Cardiac septum (tissue), 1 donor: ENCODE measurements at regions not wholly inside any gene's neighbourhood (a gene's known extent, or its start where the extent isn't known, plus 50 kb on each side); places are given as distances from the start of the nearest gene placed in this dataset.
"Not testable (repeated sequence)": the region's sequence is repeated elsewhere in the genome, so short reads cannot be mapped to it uniquely, and the experiment has no call there.

Source experiments
- DNase-seq: peaks from one replicate; pipeline ENCODE4 v3.0.0-alpha.2; 2020; ENCODE audit warnings: low spot score
- intact Hi-C: fragments of 100-400 bp; cut with DNase I; formaldehyde crosslinking; loops from one replicate; pipeline ENCODE4 v1.14.0; 2022
- donor health status: DM: no; HTN: no; CAD: no.

DNA sequence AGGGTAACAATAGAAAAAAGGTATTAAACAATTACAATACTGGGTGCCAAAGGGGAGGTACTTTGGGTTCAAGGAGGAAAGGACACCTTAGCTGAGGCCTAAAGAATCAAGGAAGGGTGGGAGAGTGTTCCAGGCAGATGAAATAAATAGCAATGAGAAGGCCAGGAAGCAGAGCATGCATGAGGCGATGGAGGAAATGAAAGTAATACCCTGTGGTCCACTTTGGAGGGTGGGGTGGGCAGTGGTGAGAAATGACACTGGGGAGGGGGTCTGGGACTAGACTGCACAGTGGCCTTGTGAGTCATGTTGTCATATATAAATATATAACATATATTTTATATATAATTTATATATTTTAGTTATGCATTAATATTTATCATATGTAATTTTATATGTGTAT is 55.9 kb downstream of the BHLHE40 start:
- no peak for DNase-seq
- intact Hi-C loops, result no loop called here

DNA sequence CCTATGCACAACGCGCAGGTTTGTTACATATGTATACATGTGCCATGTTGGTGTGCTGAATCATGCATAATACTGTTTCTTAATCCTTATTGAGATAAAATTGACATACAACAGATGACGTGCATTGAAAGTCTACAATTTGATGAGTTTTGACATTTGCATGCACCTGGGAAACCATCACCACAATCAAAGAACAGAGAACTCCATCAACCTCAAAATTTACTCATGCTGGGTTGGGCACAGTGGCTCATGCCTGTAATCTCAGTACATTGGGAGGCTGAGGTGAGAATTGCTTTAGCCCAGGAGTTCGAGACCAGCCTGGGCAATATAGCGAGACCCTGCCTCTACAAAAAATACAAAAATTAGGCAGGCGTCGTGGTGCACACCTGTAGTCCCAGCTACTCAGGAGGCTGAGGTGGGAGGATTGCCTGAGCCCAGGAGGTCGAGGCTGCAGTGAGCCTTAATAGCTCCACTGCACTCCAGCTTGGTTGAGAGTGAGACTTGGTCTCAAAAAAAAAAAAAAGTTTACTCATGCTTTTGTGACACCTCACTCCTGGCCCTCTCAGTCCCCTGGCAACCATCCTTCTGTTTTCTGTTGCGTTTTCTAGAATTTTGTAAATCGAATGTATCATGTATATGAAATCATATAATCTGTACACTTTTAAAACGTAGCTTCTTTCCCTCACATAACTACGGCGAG is 56.6 kb downstream of the BHLHE40 start:
- no peak for DNase-seq
- intact Hi-C loops, result no loop called here

- intact Hi-C loops, result no loop called here
- no peak for DNase-seq
These were observed 57.1 kb downstream of the BHLHE40 start for GRCh38 chr3:5036392-5036766.

- intact Hi-C loops, result no loop called here
- DNase-seq, result no peak
These were observed 57.6 kb downstream of the BHLHE40 start for GRCh38 chr3:5036858-5037257.

DNA sequence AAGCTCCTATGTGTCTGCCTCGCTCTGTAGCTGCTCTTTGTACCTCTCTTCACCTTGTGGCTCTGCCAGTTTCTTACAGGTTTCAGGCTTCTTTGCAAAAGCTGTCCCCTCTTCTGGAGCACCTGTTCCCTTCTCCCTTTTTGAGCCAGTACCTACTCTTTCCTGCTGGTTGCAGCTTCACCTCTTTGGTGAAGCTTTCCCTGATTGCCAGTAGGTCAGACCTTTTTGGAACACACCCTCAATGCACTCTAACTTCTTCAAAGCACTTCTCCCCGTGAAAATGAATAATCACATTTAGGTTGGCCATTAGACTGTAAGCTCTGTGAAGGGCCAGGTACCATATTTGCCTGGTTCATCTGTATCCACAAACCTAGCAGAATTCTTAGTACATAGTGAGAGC is 60.3 kb downstream of the BHLHE40 start:
- intact Hi-C loops, result no loop called here
- DNase-seq, result no peak

GRCh38 chr3:5041315-5041714 is 62.1 kb downstream of the BHLHE40 start:
- no peak for DNase-seq
- intact Hi-C loops, result no loop called here

- no peak for DNase-seq
- intact Hi-C loops, result no loop called here
These were observed 66.7 kb downstream of the BHLHE40 start for GRCh38 chr3:5045961-5046360.

DNA sequence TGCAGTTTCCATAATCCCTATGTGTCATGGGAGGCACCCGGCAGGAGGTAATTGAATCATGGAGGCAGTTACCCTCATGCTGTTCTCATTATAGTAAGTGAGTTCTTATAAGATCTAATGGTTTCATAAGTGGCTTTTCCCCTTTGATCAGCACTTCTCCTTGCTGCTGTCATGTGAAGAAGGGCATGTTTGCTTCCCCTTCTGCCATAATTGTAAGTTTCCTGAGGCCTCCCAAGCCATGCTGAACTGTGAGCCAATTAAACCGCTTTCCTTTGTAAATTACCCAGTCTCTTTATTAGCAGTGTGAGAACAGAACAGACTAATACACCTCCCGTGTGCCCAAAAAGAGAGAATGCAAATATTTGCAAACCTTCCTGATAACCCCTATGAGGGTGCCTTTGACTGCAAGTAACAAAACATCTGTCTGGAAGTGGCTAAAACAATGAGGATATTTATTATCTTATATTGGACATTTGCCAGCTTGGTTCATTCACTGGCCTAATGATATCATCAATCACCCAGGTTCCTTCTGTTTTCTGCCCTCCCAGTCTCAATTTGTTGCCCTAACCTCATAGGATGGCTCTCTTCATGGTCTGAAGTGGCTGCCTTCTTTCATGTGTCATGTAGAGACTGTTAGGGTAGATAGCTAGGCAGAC is 68.7 kb downstream of the BHLHE40 start:
- intact Hi-C loops, result no loop called here
- no peak for DNase-seq

DNA sequence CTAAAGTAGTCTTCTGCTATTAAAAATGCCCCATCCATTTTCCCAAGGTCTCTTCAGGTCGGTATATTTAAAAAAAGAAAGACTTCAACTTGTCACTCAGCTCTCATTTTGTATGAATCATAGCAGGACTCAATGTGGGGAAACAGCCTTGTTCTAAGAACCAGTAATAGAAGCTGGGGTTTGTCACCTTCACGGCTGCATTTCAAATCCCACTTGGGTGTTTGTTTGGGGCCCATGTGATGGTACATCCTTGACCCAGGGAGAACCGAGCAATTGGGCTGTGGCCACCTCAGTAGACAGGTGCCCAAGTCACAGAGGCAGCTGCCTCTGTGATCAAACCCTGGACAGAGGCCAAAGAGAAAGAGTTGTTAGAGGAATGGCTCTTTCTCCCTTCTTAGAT is 70.3 kb upstream of the ARL8B start:
- intact Hi-C loops, result no loop called here
- DNase-seq, result no peak

DNA sequence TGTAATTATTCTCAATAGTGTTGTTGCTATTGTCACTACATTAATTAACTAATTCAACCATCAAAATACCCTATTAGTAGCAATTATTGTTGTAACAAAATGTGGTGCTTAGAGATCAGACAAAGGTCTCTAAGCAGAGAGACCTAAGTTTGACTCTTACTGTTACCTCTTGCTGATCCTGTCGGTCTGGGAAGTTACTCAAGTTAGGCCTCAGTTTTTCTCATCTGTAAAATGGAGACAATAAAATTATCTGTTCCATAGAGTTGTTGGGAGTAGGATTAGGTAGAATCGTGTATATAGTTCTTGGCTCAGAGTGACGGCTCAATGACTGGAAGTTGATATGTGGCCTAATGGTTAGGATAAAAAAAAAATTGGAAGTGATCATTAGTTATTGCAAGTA is 69.8 kb upstream of the ARL8B start:
- DNase-seq, result no peak
- intact Hi-C loops, result no loop called here

GRCh38 chr3:5053021-5053831 is 68.9 kb upstream of the ARL8B start:
- no peak for DNase-seq
- intact Hi-C loops, result no loop called here

GRCh38 chr3:5054098-5054497 is 68.0 kb upstream of the ARL8B start:
- DNase-seq, result no peak
- intact Hi-C loops, result no loop called here

DNA sequence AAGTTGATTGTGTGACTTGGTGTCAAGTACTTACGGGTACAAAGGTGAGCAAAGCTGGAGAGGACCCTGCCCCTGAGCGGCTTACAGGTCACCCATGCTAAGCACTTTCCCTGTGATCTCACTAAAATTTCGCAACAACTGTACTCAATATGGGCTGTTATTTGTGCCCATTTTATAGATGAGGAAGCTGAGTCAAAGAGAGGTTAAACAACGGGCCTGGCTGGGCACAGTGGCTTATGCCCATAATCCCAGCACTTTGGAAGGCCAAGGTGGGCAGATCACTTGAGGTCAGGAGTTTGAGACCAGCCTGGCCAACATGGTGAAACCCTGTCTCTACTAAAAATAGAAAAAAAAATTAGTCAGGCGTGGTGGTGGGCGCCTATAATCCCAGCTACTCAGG is 67.5 kb upstream of the ARL8B start:
- intact Hi-C loops, DNase-seq: not testable (repeated sequence)

- intact Hi-C loops, result loop anchor here (2.0 to 5.0 kb wide), 4 partner anchors 79 to 399 kb away; no protein-coding TSS in a partner anchor
- DNase-seq, result no peak
These were observed 66.6 kb upstream of the ARL8B start for GRCh38 chr3:5055357-5056110.

DNA sequence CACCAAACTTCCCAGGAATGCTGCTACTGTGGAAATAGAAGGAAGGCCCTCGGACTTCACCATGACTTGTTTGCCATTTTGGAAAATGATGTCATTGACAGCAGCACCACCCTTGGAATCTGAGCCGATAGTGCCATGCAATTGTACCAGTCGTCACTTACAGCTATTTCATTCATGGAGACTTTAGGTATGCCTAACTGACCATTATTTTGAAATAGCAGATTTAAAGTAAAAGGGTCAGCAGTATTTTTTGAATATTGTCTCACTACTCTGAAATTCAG is 66.0 kb upstream of the ARL8B start:
- no peak for DNase-seq
- intact Hi-C loops, result loop anchor here (2.0 to 5.0 kb wide), 4 partner anchors 79 to 399 kb away; no protein-coding TSS in a partner anchor

GRCh38 chr3:5057272-5057671 is 64.8 kb upstream of the ARL8B start:
- intact Hi-C loops, result loop anchor here (1.0 to 5.0 kb wide), 5 partner anchors 80 to 400 kb away; no protein-coding TSS in a partner anchor
- DNase-seq, result no peak

DNA sequence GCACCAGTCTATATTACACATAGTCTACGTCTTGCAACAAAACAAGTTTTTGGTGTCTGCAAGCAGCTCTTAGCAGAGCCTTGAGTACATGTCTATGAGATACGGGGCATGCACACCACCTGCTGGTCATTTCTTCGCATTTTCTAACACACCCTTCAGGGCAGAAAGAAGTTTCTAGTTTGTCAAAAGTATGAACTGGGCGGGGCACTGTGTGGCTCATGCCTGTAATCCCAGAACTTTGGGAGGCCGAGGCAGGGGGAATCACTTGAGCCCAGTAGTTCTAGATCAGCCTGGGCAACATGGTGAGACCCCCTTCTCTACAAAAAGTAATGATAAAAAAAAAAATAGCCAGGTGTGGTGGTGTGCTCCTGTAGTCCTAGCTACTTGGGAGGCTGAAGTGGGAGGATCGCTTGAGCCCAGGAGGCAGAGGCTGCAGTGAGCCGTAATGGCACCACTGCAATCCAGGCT is 64.2 kb upstream of the ARL8B start:
- intact Hi-C loops, result loop anchor here (1.0 to 5.0 kb wide), 6 partner anchors 31 to 401 kb away; no protein-coding TSS in a partner anchor
- DNase-seq, result peak; percentile 85

DNA sequence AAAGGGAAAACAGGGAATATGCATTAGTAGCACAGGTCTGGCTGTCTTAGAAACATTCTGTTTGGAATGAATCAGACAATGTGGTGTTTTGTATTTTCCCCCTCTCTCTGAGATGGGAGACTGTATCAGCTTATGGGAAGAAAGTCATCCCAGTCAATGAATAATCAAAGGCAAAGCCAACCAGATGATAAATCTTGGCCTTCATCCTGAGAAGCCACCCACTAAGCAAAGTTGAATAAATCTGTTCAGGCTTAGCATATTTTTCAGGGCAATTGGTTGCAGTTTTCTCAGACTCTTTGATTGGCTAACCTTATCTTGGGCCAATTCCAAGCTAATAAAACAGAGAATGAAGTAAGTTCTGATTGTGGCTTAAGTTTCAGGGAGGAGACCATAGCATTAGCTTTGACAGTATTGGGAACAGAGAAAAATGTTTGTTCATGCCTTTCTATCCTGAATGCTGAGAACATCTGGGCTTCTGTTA is 63.6 kb upstream of the ARL8B start:
- intact Hi-C loops, result loop anchor here (2.0 to 5.0 kb wide), 2 partner anchors 32 to 231 kb away; no protein-coding TSS in a partner anchor

DNA sequence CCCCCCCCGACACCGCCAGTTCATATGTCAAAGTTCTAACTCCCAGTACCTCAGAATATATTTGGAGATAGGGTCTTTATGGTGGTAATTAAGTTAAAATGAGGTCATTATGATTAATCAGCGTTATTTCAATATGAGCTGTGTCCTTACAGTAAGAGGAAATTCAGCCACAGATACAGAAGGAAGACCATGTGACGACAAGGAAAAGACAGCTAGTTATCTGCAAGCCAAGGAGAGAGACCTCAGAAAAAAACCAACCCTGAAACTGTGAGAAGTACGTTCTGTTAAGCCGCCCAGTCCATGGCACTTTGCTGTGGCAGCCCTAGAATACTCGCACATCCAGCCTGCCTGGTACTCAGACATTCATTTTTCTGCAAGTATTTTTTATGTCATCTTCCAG is 62.3 kb upstream of the ARL8B start:
- intact Hi-C loops, result loop anchor here (2.0 to 5.0 kb wide), 2 partner anchors 33 to 232 kb away; no protein-coding TSS in a partner anchor
- DNase-seq, result no peak

More for the DNA sequence above, 63.6 kb upstream of the ARL8B start:
- DNase-seq, result no peak

- DNase-seq, result no peak
- intact Hi-C loops, result no loop called here
These were observed 60.9 kb upstream of the ARL8B start for GRCh38 chr3:5061218-5061569.
